HCT116 (cell line): ENCODE measurements at regions not wholly inside any gene's neighbourhood (a gene's known extent, or its start where the extent isn't known, plus 50 kb on each side); places are given as distances from the start of the nearest gene placed in this dataset.

Experiments used
- ATF3 ChIP-seq: IDR thresholded peaks from 2 replicates; pipeline ENCODE4 v1.6.1; 2012
- CBX3 ChIP-seq: IDR thresholded peaks from 2 replicates; pipeline ENCODE4 v1.6.1; 2012; ENCODE audit warnings: low read depth
- CTCF ChIP-seq, 3 experiments: fragments of 200-600 bp in 1 of 3; sonication (generic) in 1 of 3; IDR thresholded peaks in 2 of 3; conservative IDR thresholded peaks in 1 of 3; 2 replicates each; pipeline ENCODE4 v1.5.1; 2012 to 2017; ENCODE audit warnings: low read depth in 2 of 3, low read length in 2 of 3, antibody characterized with exemption in 1 of 3, borderline replicate concordance in 1 of 3, control low read depth in 1 of 3, mild to moderate bottlenecking in 1 of 3, mixed read lengths in 1 of 3, mixed run types in 1 of 3, moderate library complexity in 1 of 3; ENCODE audit not compliant: insufficient read depth in 1 of 3
- ELF1 ChIP-seq: IDR thresholded peaks from 2 replicates; pipeline ENCODE4 v1.6.1; 2012; ENCODE audit warnings: low read depth, borderline replicate concordance
- EZH2 ChIP-seq: fragments of 200-600 bp; sonication (generic); IDR thresholded peaks from 2 replicates; pipeline ENCODE4 v1.6.1; 2017; ENCODE audit warnings: antibody characterized with exemption, mixed run types
- EZH2phosphoT487 ChIP-seq: fragments of 200-600 bp; IDR thresholded peaks from 2 replicates; pipeline ENCODE4 v1.6.1; 2018; ENCODE audit warnings: antibody characterized with exemption, borderline replicate concordance
- POLR2A ChIP-seq: IDR thresholded peaks from 2 replicates; pipeline ENCODE4 v1.7.0; 2011; ENCODE audit warnings: borderline replicate concordance; ENCODE audit not compliant: insufficient read depth, insufficient read length; ENCODE audit errors: extremely low read depth
- POLR2AphosphoS5 ChIP-seq: IDR thresholded peaks from 2 replicates; pipeline ENCODE4 v1.6.1; 2011; ENCODE audit warnings: mild to moderate bottlenecking, low read depth, low read length, moderate library complexity
- RAD21 ChIP-seq: IDR thresholded peaks from 2 replicates; pipeline ENCODE4 v1.6.1; 2012; ENCODE audit warnings: low read depth, mild to moderate bottlenecking
- REST ChIP-seq: IDR thresholded peaks from 2 replicates; pipeline ENCODE4 v1.6.1; 2012; ENCODE audit warnings: low read depth
- SIN3A ChIP-seq: IDR thresholded peaks from 2 replicates; pipeline ENCODE4 v1.6.1; 2012; ENCODE audit warnings: low read depth
- ZNF274 ChIP-seq: fragments of 200-500 bp; sonication (Bioruptor generic); IDR thresholded peaks from 2 replicates; pipeline ENCODE4 v1.6.1; 2014; ENCODE audit warnings: mild to moderate bottlenecking, low read depth, low read length, inconsistent platforms

- TF ChIP-seq CTCF (IDR thresholded peaks at IDR 0.05 in 2 of 3, conservative IDR thresholded peaks at IDR 0.05 in 1 of 3; ENCODE audit: borderline replicate concordance in 1 of 3, insufficient read depth in 1 of 3, low read depth in 2 of 3, low read length in 2 of 3) (no peak), REST (no peak), SIN3A (no peak), EZH2 (no peak), POLR2AphosphoS5 (no peak), RAD21 (no peak), EZH2phosphoT487 (no peak), ELF1 (no peak), ZNF274 (no peak), CBX3 (no peak), POLR2A (no peak), ATF3 (no peak)
These were observed 459.5 kb downstream of the EPM2A start for GRCh38 chr6:145275787-145276186.
